Adrenal gland (tissue), 5 donors: ENCODE measurements at regions not wholly inside any gene's neighbourhood (a gene's known extent, or its start where the extent isn't known, plus 50 kb on each side); places are given as distances from the start of the nearest gene placed in this dataset.

Experiments used
- POLR2A ChIP-seq, 2 donors: fragments of 450-650 bp; IDR thresholded peaks; one replicate each; pipeline ENCODE4 v1.6.1; 2017; ENCODE audit warnings: antibody characterized with exemption in 2 of 2, mild to moderate bottlenecking in 2 of 2, moderate library complexity in 1 of 2
- TF ChIP-seq, protein P1 (sequence below), 6 experiments: fragments of 450-650 bp in 4 of 6; fragments of 200-600 bp in 2 of 6; sonication (generic) in 1 of 6; IDR thresholded peaks; 1 replicate in 5 of 6; 2 replicates in 1 of 6; pipeline versions ENCODE4 v1.5.1 to v1.8.0; 2016 to 2021; ENCODE audit warnings: antibody characterized with exemption in 6 of 6, mild to moderate bottlenecking in 2 of 6, moderate library complexity in 1 of 6
- donor health status: DM: no; HTN: no; CAD: no.

DNA sequence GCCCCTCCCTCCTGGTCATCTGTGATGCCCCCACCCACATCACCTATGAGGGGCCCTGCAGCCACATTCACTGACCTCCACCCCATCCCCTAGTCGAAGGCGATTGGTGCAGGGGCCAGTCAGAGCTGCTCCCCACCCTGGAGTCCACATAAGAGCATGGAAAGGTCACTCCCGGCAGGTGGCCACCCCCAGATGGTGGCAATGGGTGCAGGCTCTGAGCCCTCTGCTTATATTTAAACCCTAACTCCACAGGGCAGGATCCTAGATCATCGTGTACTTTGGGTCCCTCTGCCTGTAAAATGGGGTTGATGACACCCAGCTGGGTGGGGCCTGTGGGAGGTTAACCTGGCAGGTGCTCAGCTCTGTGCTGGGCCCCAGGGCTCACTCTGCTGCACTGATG is 186.8 kb upstream of the C1orf174 start:
- TF ChIP-seq, protein P1, sequence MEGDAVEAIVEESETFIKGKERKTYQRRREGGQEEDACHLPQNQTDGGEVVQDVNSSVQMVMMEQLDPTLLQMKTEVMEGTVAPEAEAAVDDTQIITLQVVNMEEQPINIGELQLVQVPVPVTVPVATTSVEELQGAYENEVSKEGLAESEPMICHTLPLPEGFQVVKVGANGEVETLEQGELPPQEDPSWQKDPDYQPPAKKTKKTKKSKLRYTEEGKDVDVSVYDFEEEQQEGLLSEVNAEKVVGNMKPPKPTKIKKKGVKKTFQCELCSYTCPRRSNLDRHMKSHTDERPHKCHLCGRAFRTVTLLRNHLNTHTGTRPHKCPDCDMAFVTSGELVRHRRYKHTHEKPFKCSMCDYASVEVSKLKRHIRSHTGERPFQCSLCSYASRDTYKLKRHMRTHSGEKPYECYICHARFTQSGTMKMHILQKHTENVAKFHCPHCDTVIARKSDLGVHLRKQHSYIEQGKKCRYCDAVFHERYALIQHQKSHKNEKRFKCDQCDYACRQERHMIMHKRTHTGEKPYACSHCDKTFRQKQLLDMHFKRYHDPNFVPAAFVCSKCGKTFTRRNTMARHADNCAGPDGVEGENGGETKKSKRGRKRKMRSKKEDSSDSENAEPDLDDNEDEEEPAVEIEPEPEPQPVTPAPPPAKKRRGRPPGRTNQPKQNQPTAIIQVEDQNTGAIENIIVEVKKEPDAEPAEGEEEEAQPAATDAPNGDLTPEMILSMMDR (IDR thresholded peaks at IDR 0.05): no peak
- TF ChIP-seq POLR2A (IDR thresholded peaks at IDR 0.05): no peak
